Embryonic facial prominence (tissue), 1 donor: ENCODE measurements at regions not wholly inside any gene's neighbourhood (a gene's known extent, or its start where the extent isn't known, plus 50 kb on each side); places are given as distances from the start of the nearest gene placed in this dataset.
"Not testable (repeated sequence)": the region's sequence is repeated elsewhere in the genome, so short reads cannot be mapped to it uniquely, and the experiment has no call there.

Source experiments
- DNase-seq: peaks from one replicate; pipeline ENCODE4 v3.0.0-alpha.2; 2016; ENCODE audit errors: extremely low spot score

DNA sequence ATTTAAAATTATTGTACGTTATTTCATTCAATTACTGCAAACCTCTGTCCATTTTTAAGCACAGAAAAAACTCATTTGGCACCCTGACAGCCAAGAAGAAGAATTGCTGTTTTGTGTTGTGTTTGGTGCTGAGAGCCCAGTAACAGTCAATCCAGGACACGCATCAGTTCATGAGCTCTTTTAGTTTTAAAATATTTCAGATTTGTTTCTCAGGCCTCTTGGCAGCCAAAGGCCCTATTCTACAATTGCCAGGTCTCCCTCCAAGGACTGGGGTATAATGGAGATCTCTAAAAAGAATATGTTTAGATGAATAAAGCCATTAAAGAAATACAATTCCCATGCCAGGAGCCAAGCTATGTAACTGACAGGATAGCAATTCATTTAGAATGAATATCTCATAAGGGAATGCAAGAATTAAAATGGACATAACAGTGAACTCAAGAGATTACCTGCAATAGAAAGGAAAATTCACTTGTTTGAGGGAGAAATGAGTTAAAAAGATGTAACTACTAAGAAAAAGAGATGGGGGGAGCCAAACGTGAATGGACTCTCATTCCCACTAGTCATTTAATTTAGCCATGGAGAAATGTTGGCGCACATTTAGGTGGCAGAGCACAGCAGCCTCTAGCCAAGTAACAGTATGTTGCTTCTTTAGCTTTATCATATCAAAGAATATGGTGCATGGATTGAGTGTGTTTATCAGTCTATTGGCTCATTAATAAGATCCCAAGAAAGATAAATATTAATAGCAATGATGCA, 140.6 kb upstream of the PELI2 start:
- DNase-seq, result no peak

- DNase-seq, result no peak
These were observed 139.1 kb upstream of the PELI2 start for GRCh38 chr14:55979096-55979495.

GRCh38 chr14:55979781-55980180, 138.4 kb upstream of the PELI2 start:
- no peak for DNase-seq

GRCh38 chr14:55980970-55981369, 137.2 kb upstream of the PELI2 start:
- DNase-seq, result no peak

DNA sequence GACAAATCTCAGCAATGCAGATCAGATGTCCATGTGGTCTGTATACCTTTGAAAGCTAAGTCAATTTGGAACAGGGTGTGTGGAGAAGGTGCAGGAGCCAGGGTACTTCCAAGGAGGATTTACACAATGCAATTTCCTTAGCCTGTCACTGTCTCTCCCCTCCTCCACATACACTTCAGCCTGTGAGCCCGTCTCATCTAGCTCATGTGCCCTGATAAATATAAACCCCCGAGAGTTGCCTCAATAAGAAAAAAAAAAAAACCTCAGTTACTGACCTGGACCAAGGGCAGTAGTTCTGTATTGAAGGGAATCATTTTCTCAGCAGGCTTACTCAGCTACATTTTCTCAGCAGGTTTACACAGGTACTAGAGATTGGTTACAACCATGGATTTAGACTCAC, 132.1 kb upstream of the PELI2 start:
- no peak for DNase-seq

GRCh38 chr14:56000846-56001245, 117.4 kb upstream of the PELI2 start:
- DNase-seq, result no peak

DNA sequence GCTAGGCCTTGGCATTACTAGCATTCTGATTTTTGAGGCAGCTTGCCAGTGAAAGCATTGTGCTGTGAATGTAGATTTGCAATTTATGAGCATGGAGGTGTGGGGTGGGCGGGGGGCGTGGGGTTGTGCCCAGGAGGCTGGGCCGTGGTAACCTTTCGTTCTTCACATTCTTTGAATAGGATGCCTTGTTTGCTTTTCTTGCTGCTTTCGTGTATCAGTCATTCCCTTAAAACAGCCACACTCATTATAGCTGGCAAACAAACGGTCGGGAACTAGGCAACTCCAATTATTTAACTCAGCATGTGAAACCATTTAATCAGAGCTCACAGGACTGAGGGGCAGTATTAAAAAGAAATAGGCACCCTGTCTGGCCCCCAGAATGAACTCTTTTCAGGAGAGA, 115.9 kb upstream of the PELI2 start:
- no peak for DNase-seq

DNA sequence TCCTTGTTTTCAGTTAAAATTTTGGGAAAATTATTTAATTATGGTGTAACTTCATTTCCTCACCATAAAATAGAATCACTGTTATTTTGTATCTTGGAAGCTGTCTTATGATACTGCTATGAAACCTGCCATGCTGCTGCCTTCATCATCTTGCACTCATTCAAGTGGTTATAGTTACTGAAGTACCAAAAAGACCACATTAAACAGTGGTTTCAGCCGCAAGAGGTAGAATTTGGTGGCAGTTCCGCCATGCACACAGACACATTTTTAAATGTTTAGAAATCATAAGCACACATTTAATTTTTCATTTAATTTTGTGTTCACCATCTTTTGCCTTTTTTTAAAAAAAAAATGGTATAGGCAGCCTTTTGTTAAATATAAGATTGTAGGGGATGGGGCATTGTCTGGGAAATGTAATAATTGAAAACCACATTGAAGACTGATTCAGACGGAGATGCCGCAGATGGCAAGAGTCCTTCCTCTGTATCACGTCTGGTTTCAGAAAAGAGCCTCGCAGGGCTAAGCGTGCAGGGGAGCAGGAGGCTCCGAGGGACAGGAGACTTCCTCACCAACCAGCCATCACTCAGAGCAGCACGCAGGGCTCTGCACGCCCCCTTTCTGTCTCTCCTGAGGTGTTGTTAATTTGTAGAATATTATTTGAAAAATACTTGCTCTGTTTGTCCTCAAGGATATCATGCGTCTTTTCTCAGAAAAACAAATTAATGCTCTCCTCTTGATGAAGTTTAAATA, 115.2 kb upstream of the PELI2 start:
- DNase-seq, result no peak

GRCh38 chr14:56004323-56004722, 113.9 kb upstream of the PELI2 start:
- DNase-seq, result no peak

GRCh38 chr14:56004786-56005185, 113.4 kb upstream of the PELI2 start:
- peak; percentile 27 for DNase-seq

DNA sequence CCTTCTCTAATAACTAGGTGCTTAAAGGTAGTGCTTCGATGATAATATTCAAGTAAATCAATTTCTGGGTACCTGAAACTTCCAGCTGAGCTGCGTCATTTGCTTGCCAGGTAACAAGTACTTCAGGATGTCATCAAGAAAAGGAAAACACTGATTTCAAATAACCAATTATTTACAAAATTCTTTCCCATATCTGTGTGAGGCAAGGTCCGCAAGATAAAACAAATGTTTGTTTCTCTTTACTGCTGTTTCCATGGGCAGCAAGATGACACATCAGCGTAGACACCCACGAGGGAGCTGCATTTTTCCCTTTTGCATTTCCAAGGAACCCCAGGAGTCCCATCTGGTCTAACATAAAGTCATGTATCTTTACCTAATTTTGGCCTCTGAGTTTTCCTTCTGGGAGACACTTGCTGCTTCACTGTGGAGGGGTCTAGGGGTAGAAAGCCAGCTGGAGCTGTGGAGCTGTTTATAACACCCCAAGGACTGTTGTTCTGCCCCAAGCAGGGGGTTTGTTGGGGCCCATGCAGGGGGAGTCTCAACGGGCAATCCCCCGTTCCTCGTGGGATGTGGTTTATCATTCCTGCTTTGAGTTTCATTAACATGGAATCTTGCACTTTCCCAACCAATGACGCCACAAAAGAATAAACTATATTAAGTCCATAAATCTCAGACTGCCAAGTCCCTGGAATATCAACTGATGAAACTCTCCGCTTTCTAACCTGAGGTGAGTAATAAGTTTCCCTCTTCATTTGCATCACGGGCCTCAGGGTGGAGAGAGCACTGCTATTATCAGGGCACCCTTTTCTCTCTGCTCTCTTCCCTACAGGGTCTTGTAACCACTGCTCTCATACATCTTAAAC, 112.8 kb upstream of the PELI2 start:
- DNase-seq, result no peak

GRCh38 chr14:56007491-56007890, 110.7 kb upstream of the PELI2 start:
- not testable (repeated sequence) for DNase-seq

- no peak for DNase-seq
These were observed 110.1 kb upstream of the PELI2 start for GRCh38 chr14:56008150-56008549.

DNA sequence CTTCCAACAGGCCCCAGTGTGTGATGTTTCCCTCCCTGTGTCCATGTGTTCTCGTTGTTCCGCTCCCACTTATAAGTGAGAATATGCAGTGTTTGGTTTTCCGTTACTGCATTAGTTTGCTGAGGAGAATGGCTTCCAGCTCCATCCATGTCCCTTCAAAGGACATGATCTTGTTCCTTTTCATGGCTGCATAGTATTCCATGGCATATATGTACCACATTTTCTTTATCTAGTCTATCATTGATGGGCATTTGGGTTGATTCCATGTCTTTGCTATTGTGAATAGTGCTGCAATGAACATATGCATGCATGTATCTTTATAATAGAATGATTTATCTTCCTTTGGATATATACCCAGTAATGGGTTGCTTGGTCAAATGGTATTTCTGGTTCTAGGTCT, 109.5 kb upstream of the PELI2 start:
- not testable (repeated sequence) for DNase-seq

GRCh38 chr14:56023661-56024081, 94.5 kb upstream of the PELI2 start:
- no peak for DNase-seq

GRCh38 chr14:56025191-56025590, 93.0 kb upstream of the PELI2 start:
- no peak for DNase-seq

DNA sequence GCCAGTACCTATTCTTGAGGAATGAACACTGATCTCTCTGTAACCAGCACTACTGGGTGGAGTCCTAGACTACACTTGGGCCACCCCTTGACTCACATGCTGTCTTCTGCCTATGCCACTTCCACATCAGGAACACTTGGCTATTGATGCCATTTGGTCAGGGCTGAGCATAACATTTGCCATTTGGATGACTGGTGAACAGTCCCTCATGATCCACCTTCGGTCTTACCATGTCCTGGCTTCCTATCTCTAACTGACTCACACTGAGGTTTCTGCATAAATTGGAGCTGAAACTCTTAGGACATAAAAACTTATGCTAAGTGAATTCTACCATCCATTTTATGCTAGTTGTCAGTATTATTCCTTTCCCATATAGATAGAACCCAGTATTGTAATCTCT, 91.7 kb upstream of the PELI2 start:
- DNase-seq, result no peak

DNA sequence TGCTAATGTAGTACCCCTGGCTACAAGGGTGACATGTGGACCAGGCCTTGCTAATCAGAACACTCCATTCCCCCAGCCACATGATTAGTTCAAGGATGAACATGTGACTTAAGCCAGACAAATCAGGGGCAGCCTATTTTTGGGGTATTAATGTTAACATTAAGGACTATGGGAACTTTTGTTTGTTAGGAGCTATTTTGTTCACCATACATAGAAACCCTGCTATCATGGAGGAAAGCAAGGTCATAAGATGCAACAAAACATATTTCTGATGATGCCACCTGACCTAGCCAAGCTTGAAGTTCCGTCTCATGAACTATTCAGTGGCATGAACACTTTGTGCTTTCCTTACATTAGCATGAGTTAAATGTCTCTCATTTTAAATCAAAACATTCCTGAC, 90.8 kb upstream of the PELI2 start:
- DNase-seq, result no peak

GRCh38 chr14:56027916-56028712, 90.1 kb upstream of the PELI2 start:
- DNase-seq, result no peak

- no peak for DNase-seq
These were observed 81.9 kb upstream of the PELI2 start for GRCh38 chr14:56036353-56036752.

GRCh38 chr14:56040121-56040520, 78.1 kb upstream of the PELI2 start:
- DNase-seq, result no peak

DNA sequence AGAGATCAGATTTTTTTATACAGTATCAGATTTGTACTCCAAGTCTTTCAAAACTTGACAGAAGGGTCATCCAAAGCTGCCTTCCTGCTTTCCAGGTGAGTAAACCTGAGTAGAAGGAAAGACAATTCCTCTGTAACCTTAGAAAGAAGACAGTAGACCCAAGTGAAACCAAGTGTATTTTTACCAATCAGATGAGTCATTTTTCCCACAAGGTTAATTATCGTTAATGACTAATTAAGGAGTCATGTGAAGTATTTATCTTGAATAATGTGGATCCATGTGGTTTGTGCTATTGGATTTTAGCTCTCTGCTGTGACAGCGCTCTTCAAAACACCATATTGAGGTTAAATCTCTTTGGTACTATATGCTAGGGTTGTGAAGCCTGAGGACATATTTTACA, 74.0 kb upstream of the PELI2 start:
- DNase-seq, result no peak
